GM19035 (cell line): ENCODE measurements at regions not wholly inside any gene's neighbourhood (a gene's known extent, or its start where the extent isn't known, plus 50 kb on each side); places are given as distances from the start of the nearest gene placed in this dataset.

Experiments used
- ATAC-seq: cut with Tn5 transposase; IDR thresholded peaks from one replicate; pipeline ENCODE4 v1.9.1; 2021; ENCODE audit not compliant: unreplicated experiment

GRCh38 chr4:124188595-124188994 lies 523.9 kb downstream of the ANKRD50 start:
- no peak for ATAC-seq

GRCh38 chr4:124189545-124189944 lies 523.0 kb downstream of the ANKRD50 start:
- no peak for ATAC-seq

- no peak for ATAC-seq
Measured at GRCh38 chr4:124191329-124191728, 521.2 kb downstream of the ANKRD50 start.

- ATAC-seq: no peak
Measured at GRCh38 chr4:124192544-124192943, 520.0 kb downstream of the ANKRD50 start.

GRCh38 chr4:124199185-124199584 lies 513.3 kb downstream of the ANKRD50 start:
- no peak for ATAC-seq

GRCh38 chr4:124199755-124200154 lies 512.8 kb downstream of the ANKRD50 start:
- ATAC-seq: no peak

GRCh38 chr4:124201636-124202035 lies 510.9 kb downstream of the ANKRD50 start:
- no peak for ATAC-seq

GRCh38 chr4:124202099-124202498 lies 510.4 kb downstream of the ANKRD50 start:
- ATAC-seq: no peak

- ATAC-seq: no peak
Measured at GRCh38 chr4:124203613-124204238, 508.8 kb downstream of the ANKRD50 start.

GRCh38 chr4:124206779-124207605 lies 505.5 kb downstream of the ANKRD50 start:
- no peak for ATAC-seq

- ATAC-seq: no peak
Measured at GRCh38 chr4:124209211-124209610, 503.3 kb downstream of the ANKRD50 start.

GRCh38 chr4:124209626-124210025 lies 502.9 kb downstream of the ANKRD50 start:
- no peak for ATAC-seq

- ATAC-seq: no peak
Measured at GRCh38 chr4:124210746-124211145, 501.8 kb downstream of the ANKRD50 start.

- no peak for ATAC-seq
Measured at GRCh38 chr4:124212815-124213630, 499.5 kb downstream of the ANKRD50 start.

- no peak for ATAC-seq
Measured at GRCh38 chr4:124219389-124219788, 493.1 kb downstream of the ANKRD50 start.

GRCh38 chr4:124224256-124224655 lies 488.3 kb downstream of the ANKRD50 start:
- no peak for ATAC-seq

- no peak for ATAC-seq
Measured at GRCh38 chr4:124227981-124228380, 484.6 kb downstream of the ANKRD50 start.

GRCh38 chr4:124230268-124230667 lies 482.3 kb downstream of the ANKRD50 start:
- no peak for ATAC-seq

GRCh38 chr4:124234771-124235170 lies 477.8 kb downstream of the ANKRD50 start:
- no peak for ATAC-seq

GRCh38 chr4:124243671-124244366 lies 468.7 kb downstream of the ANKRD50 start:
- no peak for ATAC-seq

GRCh38 chr4:124253080-124253479 lies 459.5 kb downstream of the ANKRD50 start:
- ATAC-seq: no peak
